Natural killer cell (primary cell): ENCODE measurements at regions not wholly inside any gene's neighbourhood (a gene's known extent, or its start where the extent isn't known, plus 50 kb on each side); places are given as distances from the start of the nearest gene placed in this dataset.

Source experiments
- ATAC-seq, 3 donors: fragments of 150-1000 bp in 2 of 3; fragments of 200-7000 bp in 1 of 3; cut with Tn5 transposase; 1 replicate in 1 of 3; 2 replicates in 2 of 3; pipeline ENCODE4 v1.10.0; 2021; ENCODE audit warnings: mild to moderate bottlenecking in 2 of 3, moderate library complexity in 2 of 3
- DNase-seq, 2 donors: peaks; one replicate each; pipeline versions ENCODE4 v3.0.0 to v3.0.0-alpha.2; 2013 to 2021; ENCODE audit warnings: mixed read lengths in 1 of 2
- H3K27ac ChIP-seq: one replicate; pipeline ENCODE4 v1.5.1; 2013; ENCODE audit warnings: mild to moderate bottlenecking, low read length
- H3K27me3 ChIP-seq: one replicate; pipeline ENCODE4 v1.6.1; 2013; ENCODE audit warnings: low read length; ENCODE audit not compliant: control insufficient read depth, insufficient read depth
- H3K36me3 ChIP-seq: one replicate; pipeline ENCODE4 v1.6.1; 2013; ENCODE audit warnings: low read length; ENCODE audit not compliant: control insufficient read depth, insufficient read depth
- H3K4me1 ChIP-seq: one replicate; pipeline ENCODE4 v1.6.1; 2013; ENCODE audit warnings: low read length; ENCODE audit not compliant: control insufficient read depth, insufficient read depth
- H3K4me3 ChIP-seq: one replicate; pipeline ENCODE4 v1.5.1; 2013; ENCODE audit warnings: low read length
- H3K9me3 ChIP-seq: one replicate; pipeline ENCODE4 v1.6.1; 2013; ENCODE audit warnings: low read length; ENCODE audit not compliant: control insufficient read depth, insufficient read depth
- H3K27ac Mint-ChIP-seq, 2 donors: one replicate each; pipeline ENCODE4 v1.8.0; 2022; ENCODE audit warnings: mild to moderate bottlenecking in 2 of 2, mixed read lengths in 2 of 2, moderate library complexity in 1 of 2
- H3K27me3 Mint-ChIP-seq, 2 donors: one replicate each; pipeline ENCODE4 v1.8.0; 2022; ENCODE audit warnings: low read depth in 2 of 2, mixed read lengths in 2 of 2
- H3K36me3 Mint-ChIP-seq: one replicate; pipeline ENCODE4 v1.8.0; 2022; ENCODE audit warnings: mixed read lengths
- H3K4me1 Mint-ChIP-seq, 2 donors: one replicate each; pipeline ENCODE4 v1.8.0; 2022; ENCODE audit warnings: mixed read lengths in 2 of 2
- H3K4me3 Mint-ChIP-seq: one replicate; pipeline ENCODE4 v1.8.0; 2022; ENCODE audit warnings: mild to moderate bottlenecking, moderate library complexity, mixed read lengths
- H3K9me3 Mint-ChIP-seq, 2 donors: one replicate each; pipeline ENCODE4 v1.8.0; 2022; ENCODE audit warnings: mixed read lengths in 2 of 2
- CTCF ChIP-seq: fragments of 200-600 bp; IDR thresholded peaks from one replicate; pipeline ENCODE4 v1.8.0; 2022; ENCODE audit warnings: antibody characterized with exemption
- WGBS: methylation state at CpG from one replicate; pipeline ENCODE4 v1.1.7; 2013; ENCODE audit warnings: missing lambda C conversion rate; ENCODE audit not compliant: insufficient coverage; 5-methylcytosine and 5-hydroxymethylcytosine counted together
- intact Hi-C: fragments of 100-400 bp; cut with micrococcal nuclease; formaldehyde crosslinking; loops from one replicate; pipeline ENCODE4 v1.14.2; 2022

GRCh38 chr18:59820663-59821062, 79.1 kb upstream of the PMAIP1 start:
- H3K4me3 Mint-ChIP-seq, result no peak overlapping the region
- no peak overlapping the region for H3K27ac Mint-ChIP-seq
- H3K36me3 Mint-ChIP-seq, result no peaks in the 10 kb centered on the region
- no peak for TF ChIP-seq CTCF
- H3K9me3 ChIP-seq, result no peaks in the 10 kb centered on the region
- no peaks in the 10 kb centered on the region for H3K36me3 ChIP-seq
- DNase-seq (no peak), ATAC-seq (no peak)
- no peaks in the 10 kb centered on the region for H3K27me3 ChIP-seq
- H3K4me1 ChIP-seq, result no peaks in the 10 kb centered on the region
- H3K4me1 Mint-ChIP-seq, result no peaks in the 10 kb centered on the region
- H3K27ac ChIP-seq, result no peak overlapping the region
- no peaks in the 10 kb centered on the region for H3K9me3 Mint-ChIP-seq
- no peak overlapping the region for H3K4me3 ChIP-seq
- peaks cover 10 to 12% of the 10 kb centered on the region in 2 donors for H3K27me3 Mint-ChIP-seq
- whole genome bisulfite sequencing, result 67% methylated on average over 2 of the region's 2 CpGs
- intact Hi-C loops, result no loop called here

GRCh38 chr18:59818769-59819168, 81.0 kb upstream of the PMAIP1 start:
- no peak for ATAC-seq
- H3K4me1 Mint-ChIP-seq, result no peaks in the 10 kb centered on the region
- peaks cover 11 to 19% of the 10 kb centered on the region in 2 donors for H3K27me3 Mint-ChIP-seq
- H3K27ac Mint-ChIP-seq, result no peak overlapping the region
- intact Hi-C loops, result no loop called here
- WGBS, result 66% methylated on average over 4 of the region's 5 CpGs
- H3K36me3 Mint-ChIP-seq, result no peaks in the 10 kb centered on the region
- Histone ChIP-seq H3K27ac (no peak overlapping the region), H3K4me3 (no peak overlapping the region), H3K9me3 (no peaks in the 10 kb centered on the region), H3K36me3 (no peaks in the 10 kb centered on the region), H3K4me1 (no peaks in the 10 kb centered on the region), H3K27me3 (no peaks in the 10 kb centered on the region)
- TF ChIP-seq CTCF, result no peak
- no peaks in the 10 kb centered on the region for H3K9me3 Mint-ChIP-seq
- H3K4me3 Mint-ChIP-seq, result no peak overlapping the region
- DNase-seq, result no peak

- no peak overlapping the region for H3K4me3 ChIP-seq
- TF ChIP-seq CTCF, result no peak
- ATAC-seq (no peak), DNase-seq (no peak)
- 89% methylated on average over 6 of the region's 7 CpGs for WGBS
- peaks cover 12 to 16% of the 10 kb centered on the region in 2 donors for H3K27me3 Mint-ChIP-seq
- intact Hi-C loops, result no loop called here
- H3K9me3 Mint-ChIP-seq, result no peaks in the 10 kb centered on the region
- H3K9me3 ChIP-seq, result no peaks in the 10 kb centered on the region
- no peaks in the 10 kb centered on the region for H3K4me1 ChIP-seq
- no peaks in the 10 kb centered on the region for H3K36me3 ChIP-seq
- no peaks in the 10 kb centered on the region for H3K36me3 Mint-ChIP-seq
- H3K4me1 Mint-ChIP-seq, result no peaks in the 10 kb centered on the region
- peaks cover 2% of the 10 kb centered on the region for H3K27me3 ChIP-seq
- H3K27ac ChIP-seq, result no peak overlapping the region
- H3K4me3 Mint-ChIP-seq, result no peak overlapping the region
- H3K27ac Mint-ChIP-seq, result no peak overlapping the region
Measured at GRCh38 chr18:59814891-59815290, 84.9 kb upstream of the PMAIP1 start.

- no peak overlapping the region for H3K27ac Mint-ChIP-seq
- Histone ChIP-seq H3K4me3 (no peak overlapping the region), H3K27me3 (peaks cover 2% of the 10 kb centered on the region), H3K4me1 (no peaks in the 10 kb centered on the region), H3K27ac (no peak overlapping the region), H3K36me3 (no peaks in the 10 kb centered on the region), H3K9me3 (no peaks in the 10 kb centered on the region)
- DNase-seq (no peak), ATAC-seq (no peak)
- intact Hi-C loops, result no loop called here
- H3K27me3 Mint-ChIP-seq, result peaks cover 12 to 16% of the 10 kb centered on the region in 2 donors
- no peak overlapping the region for H3K4me3 Mint-ChIP-seq
- H3K4me1 Mint-ChIP-seq, result no peaks in the 10 kb centered on the region
- WGBS, result 0% methylated on average over 1 of the region's 1 CpG
- H3K36me3 Mint-ChIP-seq, result no peaks in the 10 kb centered on the region
- no peaks in the 10 kb centered on the region for H3K9me3 Mint-ChIP-seq
- TF ChIP-seq CTCF, result no peak
Measured at GRCh38 chr18:59813942-59814341, 85.9 kb upstream of the PMAIP1 start.
